HG03095 (cell line): ENCODE measurements at regions not wholly inside any gene's neighbourhood (a gene's known extent, or its start where the extent isn't known, plus 50 kb on each side); places are given as distances from the start of the nearest gene placed in this dataset.
"Not testable (repeated sequence)": the region's sequence is repeated elsewhere in the genome, so short reads cannot be mapped to it uniquely, and the experiment has no call there.

Experiments
- ATAC-seq: cut with Tn5 transposase; IDR thresholded peaks from one replicate; pipeline ENCODE4 v1.9.1; 2021; ENCODE audit warnings: moderate library complexity; ENCODE audit not compliant: unreplicated experiment

DNA sequence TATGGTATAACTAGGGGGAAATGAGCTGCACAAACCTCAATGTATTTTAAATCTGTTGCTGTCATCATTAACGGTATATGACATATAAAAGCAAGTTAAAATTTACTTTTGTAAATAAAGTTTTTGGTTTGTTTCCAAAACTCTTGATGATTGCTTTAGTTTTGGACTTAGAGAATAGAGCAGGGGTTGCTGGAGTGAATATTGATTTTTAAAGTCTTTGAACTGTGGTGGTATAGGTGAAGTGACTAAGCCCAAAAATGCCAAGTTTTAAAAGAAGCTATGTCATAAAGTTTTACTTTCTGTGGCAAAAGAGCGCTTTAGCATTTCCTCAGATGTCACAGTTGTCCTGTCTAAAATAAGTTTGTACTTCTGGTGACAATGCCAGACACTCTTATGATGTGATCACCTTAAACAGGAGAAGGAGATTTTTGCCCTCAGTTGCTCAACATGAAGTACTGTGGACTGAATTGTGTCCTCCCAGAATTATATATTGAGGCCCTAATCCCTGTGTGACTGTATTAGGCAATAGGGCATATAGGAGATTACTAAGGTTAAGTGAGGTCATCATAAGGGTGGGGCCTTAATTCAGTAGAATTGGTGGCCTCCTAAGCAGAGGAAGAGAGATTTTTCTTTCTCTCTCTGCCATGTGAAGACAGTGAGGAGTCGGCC is 175.2 kb upstream of the PLGLB1 start:
- not testable (repeated sequence) for ATAC-seq

DNA sequence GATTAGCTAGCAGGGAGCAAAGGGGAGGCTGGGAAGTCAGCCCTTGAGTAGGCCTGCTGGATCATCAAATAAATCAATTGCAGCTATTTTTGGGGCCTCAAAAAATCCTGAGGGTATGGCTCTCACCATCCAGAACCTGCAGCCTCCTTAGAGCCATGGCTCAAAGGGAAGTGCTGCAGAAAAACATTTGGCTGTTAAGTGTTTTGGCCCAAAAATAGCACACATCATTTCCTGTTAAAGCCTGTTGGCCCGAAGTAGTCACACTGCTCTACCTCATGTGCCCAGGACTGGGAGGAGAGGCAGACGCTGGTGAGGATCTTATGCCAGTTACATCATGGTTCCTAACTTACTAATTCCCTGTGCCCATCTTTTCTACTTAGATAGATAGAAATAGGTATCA is 176.8 kb upstream of the PLGLB1 start:
- not testable (repeated sequence) for ATAC-seq

DNA sequence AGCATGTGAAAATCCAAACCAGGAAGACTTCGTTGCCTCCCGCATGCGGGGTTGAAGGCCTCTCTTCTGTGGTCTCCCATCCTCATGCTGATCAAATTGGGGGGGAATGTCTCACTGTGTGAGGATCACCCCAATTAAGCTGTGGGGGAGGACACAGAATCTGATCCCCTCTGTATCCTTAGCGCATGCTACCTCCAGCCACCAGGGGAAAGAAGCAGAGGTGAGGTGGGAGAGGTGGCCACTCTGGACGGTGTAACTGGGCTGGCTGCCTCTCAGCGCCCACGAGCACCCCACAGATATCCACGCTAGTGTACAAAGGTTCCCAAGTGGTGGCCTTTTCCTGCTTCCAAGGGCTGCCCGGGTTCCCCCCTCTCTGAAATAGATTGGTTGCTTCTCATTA is 177.6 kb upstream of the PLGLB1 start:
- not testable (repeated sequence) for ATAC-seq

DNA sequence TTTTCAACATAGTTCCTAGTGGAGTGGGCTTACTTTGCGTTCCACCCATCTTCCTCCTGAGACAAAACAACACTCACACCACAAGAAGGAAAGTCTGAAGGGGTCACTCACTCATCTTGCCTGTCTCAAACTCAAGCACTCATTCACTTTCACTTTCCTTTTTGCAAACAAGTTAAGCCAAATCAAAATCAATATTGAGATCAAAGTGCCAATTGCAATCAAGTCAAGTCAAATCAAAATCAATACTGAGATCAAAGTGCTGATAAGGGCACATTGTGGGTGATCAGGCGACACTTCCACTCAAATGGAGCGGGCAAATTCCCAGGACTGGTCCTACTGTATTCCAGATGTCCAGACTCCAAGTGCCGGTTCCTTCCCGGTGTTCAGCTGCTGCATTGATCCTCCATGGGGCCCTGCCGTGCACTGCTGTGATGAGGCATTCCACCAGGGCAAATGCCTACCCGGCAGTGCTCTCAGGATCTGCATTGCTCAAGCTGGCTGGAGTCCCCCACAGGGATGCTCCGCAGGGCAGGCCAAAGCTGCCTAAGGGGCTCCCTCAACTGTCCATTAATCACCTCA is 183.0 kb upstream of the PLGLB1 start:
- ATAC-seq, result not testable (repeated sequence)

DNA sequence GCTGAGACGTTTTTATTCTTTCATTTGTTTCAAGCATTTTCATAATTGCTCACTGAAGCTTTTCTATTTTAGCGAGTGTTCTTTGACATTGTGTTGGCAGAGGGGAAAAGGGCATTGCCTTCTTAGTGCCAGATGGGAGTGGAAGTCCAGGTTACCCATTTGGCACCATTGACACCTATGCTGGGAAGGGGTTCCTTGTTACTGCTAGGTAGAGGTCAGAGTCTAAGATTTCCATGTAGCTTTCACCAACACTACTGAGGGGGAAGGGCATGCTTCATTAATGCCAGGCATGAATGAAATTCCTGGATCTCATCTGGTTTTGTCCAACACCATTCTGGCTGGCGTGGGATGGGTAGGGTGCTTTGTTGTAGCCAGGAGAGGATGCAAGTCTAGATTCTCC is 191.3 kb upstream of the PLGLB1 start:
- not testable (repeated sequence) for ATAC-seq

DNA sequence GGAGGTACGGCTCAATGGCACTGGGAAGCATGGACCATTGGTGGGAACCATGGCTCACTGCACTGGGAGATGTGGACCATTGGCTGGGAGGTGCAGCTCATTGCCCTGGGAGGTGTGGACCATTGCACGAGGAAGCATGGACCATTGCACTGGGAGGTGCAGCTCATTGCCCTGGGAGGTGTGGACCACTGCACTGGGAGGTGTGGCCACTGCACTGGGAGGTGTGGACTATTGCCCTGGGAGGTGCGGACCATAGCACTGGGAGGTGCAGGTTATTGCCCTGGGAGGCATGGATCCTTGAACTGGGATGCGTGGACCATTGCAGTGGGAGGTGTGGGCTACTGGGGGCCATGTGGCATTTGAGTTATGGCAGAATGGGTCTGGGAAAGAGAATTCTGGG is 195.4 kb upstream of the PLGLB1 start:
- not testable (repeated sequence) for ATAC-seq

DNA sequence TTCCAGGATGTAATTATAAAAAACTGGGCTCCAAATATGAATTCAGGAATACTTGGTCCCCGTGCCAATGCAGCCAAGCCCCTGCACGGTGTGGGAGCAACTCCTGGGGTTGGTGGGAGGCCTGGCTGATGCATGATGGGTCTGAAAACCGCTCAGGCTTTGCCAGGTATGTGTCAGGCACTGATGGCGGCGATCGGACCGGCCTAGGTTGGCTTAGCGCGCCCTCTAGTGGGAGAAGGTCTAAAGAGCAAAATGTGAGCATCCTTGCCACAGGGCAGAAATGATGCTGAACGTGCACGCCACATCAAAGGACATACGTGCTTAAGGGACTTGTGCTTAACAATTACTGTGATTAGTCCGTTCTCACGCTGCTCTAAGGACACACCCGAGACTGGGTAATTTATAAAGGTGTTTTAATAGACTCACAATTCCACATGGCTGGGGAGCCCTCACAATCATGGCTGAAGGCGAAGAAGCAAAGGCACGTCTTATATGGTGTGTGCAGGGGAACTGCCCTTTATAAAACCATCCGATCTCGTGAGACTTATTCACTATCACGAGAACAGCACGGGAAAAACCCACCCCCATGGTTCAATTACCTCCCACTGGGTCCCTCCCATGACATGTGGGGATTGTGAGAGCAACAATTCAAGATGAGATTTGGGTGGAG is 196.2 kb upstream of the PLGLB1 start:
- not testable (repeated sequence) for ATAC-seq

DNA sequence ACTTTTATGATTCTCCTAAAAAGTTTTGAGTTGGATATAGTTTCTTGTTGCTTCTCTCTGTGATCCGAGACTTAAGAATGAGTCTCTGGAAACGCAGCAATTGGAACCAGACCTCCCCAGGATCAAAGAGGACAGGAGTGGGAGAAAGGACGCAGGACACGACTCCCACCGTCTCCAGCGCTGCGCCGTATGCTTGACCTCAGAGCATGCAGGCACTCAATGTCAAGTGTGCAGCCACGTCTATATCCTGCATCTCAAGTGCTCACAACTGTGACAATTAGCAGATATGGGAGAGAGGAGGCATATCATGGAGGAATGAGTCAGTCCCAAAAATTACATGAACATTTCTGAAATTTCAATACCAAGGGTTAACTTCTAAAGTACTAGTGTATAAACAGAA is 199.0 kb upstream of the PLGLB1 start:
- ATAC-seq, result not testable (repeated sequence)

DNA sequence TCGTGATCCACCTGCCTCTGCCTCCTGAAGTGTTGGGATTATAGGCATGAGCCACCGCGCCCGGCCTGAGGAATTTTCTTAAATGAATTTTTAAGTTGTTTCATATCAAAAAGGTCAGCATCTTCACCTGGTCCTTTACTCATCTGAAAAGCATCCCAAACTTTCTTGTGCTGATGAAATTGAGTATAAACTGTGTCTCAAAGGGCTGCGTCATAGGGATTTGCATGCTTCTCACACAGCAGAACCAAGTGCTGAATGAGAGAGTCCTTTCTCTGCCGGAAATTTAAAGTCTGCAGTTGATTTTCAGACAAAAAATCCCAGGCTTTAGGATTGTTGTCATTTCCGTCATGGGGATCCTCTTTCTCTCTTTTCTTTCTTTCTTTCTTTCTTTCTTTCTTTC is 200.5 kb upstream of the PLGLB1 start:
- ATAC-seq, result not testable (repeated sequence)

DNA sequence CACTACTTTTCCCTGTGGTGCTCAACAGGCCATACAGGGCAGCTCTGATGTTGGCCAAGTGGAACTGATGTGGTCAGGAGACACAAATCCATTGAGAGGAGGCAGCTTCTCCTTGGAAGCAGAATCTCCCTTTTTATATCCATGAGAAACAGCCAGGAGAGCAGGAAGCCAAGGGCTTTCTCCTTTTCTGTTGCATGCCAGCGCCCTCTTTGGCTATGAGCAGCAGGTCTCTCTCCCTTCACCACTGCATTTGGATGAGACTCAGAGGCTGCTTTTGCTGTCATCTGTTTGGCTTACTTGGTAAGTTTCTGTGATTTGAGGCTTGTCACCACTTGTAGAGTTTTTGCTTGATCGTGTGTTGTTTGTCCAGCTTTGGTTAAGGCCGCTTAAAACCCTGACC is 202.2 kb upstream of the PLGLB1 start:
- not testable (repeated sequence) for ATAC-seq

DNA sequence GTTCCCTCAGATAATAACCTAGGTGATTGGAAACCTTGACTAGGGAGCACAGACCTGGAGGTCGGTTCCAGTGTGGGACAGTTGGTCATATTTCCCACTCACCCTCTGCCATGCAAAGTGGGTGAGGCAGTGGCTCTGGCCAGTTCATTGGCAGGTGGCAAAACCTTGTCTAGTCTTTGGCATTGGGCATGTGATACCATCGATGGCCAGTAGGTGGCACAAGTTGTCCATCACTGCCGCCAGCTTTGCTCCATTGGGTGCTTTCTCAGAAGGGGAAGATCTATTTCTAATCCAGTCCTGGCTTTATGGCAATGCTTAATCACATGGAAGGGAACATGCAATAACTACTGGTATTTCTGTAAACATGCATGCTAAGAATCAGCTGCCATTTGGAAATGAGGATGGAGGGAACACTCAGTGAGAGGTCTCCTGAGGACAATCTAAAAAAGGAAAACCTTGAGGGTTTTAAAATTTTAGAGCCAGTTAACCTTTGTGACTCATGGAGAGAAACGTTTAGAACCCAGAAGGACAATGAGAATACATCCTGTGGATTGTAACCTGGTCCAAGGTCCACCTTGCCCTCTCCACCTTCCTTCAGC is 207.5 kb upstream of the PLGLB1 start:
- not testable (repeated sequence) for ATAC-seq

DNA sequence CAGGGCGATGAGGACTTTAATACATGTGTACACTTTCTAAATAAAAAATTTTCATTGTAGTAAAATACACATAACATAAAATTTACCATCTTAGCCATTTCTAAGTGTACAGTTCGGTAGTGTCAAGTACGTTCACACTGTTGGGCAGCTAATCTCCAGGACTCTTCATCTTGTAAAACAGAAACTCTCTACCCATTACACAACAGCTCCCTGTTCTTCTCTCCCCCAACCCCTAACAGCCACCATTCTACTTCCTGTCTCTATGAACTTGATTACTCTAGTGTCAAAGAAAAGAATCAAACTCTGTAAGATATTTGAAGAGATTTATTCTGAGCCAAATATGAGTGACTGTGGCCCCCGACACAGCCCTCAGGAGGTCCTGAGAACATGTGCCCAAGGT is 208.3 kb upstream of the PLGLB1 start:
- not testable (repeated sequence) for ATAC-seq

DNA sequence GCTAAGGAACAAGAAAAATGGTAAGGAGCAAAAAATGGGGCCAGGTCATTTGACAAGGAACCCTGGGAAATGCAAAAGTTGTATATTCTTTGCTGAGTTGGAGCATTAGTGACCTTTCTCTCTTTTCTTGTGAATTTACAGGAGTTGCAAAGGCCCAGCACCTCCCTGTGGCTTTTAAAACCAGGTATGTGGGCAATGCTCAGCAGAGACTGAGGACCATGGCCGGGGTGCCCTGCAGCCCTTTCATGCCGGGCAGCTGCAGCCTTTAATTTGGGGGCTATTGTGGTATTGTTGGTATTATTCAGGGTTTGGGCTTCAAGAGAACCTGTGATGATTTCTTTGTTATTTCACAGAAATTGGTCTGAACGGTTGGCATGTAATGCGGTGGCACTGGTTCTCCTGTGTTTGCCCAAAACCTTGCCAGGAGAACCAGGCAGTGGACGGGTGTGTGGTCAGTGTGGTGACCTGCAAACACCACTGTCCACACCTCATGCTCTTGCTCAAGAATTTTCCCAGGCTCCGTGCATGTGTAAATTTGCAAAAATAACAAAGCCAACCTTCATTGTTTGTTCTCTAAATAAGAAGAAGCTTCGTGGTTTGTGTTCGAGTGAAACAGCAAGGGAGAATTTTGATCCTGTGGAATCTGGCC is 213.8 kb upstream of the PLGLB1 start:
- ATAC-seq, result not testable (repeated sequence)

DNA sequence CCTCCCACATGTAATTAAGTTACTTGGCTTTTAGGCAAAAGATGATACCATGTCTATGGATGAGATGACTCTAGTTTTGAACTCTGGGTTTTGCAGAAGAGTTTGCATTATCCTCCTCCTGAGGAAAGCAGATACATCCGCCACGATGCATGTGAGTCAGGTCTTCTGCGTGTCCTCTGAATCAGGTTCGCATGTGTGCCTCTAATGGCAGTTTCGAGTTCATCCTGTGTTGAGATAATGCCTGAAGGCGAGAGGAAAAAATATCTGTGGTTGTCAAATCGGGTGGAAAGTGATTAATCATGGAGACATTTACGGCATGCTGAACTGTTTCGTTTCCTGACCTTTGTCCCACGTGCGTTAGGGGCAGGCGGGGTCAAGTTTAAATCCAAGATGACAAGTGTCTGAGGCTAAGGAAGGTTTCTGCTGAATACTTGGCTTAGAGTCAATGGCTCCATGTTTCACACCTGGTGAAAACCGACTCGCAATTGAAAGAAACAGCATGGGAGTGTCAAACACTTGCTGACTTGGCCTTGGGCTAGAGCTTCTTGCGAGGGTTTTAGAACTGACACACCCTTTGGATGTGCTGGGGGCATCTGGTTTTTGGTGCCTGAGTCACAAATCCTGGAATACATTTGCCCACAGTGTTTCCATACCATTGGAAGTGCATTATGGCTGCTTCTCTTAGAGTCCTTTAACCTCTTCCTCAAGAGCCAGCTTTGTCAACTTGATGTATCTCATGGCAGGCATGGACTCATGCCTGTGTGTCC is 216.1 kb upstream of the PLGLB1 start:
- not testable (repeated sequence) for ATAC-seq

DNA sequence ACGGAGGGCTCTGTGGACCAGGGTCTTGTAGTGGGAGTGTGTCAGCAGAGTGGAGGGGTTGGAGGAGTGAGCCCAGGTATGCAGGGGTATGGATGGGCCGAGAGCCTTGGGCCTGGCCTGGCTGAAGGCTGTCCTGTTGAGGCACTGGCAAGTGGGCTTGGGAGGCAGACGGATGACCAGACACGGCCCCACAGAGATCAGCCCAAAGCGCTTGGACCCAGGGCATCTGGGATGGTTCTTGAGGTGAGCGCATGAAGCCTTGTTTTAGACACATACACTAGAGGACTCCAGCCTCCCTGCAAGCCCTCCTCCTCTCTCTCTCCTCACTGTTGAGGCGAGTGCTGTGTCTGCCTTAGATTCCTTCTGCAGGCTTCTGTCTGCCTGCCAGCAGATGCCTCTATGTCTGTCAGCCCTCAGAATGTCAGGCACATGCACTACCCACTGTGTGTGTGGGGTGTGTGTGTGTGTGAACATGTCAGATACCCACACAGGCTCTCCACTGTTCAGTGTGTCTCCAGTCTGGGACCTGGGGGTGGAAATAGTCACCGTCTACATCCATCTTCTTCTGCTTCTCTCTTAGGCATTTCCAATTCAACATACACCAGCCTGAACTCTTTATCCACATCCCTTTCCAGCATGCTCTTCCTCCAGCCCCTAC is 218.0 kb upstream of the PLGLB1 start:
- ATAC-seq, result not testable (repeated sequence)

DNA sequence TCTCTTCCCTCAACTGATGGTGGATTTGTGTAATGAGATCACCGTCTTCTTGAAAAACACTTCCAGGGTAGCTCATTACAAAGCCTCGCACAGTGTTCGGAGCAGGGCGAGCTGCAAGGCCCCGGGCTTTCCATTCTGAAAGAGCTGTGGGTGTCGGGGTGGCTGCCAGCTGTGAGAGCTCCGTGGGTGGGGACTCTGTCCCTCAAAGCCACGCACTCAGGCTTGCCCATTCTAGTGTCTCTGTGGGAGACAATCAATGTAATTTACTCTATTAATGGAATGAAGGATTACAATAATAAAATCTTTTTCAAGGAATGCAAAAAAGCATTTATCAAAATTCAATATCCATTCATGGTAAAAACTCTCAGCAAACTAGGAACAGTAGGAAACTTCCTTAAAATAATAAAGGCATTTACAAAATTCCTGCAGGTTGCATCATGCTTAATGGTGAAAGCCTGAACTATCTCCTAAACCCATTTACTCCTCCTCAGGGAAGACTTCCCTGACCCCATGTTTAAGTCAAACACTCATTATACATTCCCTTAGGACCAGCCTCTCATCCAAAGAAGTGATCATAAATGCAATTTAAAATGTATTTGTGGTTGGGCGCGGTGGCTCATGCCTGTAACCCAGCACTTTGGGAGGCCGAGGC is 224.5 kb upstream of the PLGLB1 start:
- ATAC-seq, result not testable (repeated sequence)

DNA sequence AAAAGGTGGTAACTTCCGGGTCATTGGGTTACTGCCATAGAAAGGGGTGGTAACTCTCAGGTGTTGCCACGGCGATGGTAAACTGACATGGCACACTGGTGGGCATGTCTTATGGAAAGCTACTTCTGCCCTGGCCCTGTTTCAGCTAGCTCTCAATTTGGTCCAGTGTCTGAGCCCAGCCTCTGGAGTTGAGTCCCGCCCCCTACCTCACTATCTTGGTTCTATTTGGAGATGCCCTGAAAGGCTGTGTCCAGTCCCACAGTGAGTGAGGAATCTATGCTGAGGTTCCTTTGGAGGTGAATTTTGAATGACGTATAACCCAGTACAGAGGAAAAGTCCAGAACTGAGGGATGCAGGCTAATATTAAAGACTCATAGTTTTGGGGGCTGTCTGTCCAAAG is 230.4 kb upstream of the PLGLB1 start:
- not testable (repeated sequence) for ATAC-seq

DNA sequence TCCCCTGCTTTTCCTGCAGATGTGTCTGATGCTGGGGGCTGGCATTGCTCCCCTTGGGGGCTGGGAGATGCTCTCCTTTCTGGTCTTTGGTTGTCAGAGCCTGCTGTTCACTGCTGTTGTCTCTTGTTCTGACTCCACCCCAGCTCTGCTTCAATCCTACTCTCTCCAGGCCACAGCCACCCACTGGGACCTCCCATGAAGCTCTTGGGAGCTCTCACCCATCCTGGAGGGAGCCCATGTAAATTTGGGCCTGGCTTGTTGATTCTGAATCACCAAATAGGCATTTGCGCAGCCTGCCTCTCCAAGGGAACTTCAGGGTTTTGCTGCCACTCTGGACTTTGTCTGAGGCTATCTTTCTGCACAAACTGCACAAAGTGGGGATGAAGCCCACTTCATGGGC is 232.9 kb upstream of the PLGLB1 start:
- ATAC-seq, result not testable (repeated sequence)

DNA sequence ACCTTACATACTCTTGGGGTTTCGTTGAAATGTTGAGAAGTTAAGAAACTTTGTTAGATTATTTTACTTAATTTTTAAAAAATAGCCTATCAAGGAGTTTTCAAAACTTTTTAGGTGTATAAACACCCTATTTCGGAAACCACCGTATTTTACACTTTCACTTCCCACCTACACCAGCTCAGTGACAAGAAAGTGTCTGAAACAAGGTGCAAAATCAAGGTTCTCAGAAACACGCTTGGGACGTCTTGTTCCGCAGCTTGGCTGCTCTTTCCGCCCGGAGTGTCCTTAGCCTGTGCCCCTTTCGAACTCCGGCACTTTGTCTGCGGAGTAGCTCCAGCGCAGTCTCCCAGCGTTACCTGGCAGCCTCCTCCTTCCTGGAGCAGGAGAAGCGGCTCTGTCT is 233.8 kb upstream of the PLGLB1 start:
- ATAC-seq, result not testable (repeated sequence)
